ENCODE measurements at regions not wholly inside any gene's neighbourhood (a gene's known extent, or its start where the extent isn't known, plus 50 kb on each side); places are given as distances from the start of the nearest gene placed in this dataset.
"Not testable (repeated sequence)": the region's sequence is repeated elsewhere in the genome, so short reads cannot be mapped to it uniquely, and the experiment has no call there.

DNA sequence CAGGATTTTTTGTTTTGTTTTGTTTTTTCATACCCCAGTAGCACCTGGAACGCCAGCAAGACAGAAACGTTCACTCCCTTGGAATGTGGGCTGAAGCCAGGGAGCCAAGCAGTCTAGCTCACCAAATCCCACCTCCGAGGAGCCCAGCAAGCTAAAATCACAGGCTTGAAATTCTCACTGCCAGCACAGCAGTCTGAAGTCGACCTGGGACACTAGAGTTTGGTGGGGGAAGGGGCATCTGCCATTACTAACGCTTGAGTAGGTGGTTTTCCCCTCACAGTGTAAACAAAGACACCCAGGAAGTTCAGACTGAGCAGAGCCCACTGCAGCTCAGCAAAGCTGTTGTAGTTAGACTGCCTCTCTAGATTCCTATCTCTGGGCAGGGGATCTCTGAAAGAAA is 99.6 kb upstream of the FGF16 start:
- intact Hi-C loops (cut with DNase I) = no loop called here
- TF ChIP-seq EP300 (IDR thresholded peaks at IDR 0.05) (no peak), POLR2A (IDR thresholded peaks at IDR 0.05; ENCODE audit: low read depth) (no peak), CTCF (IDR thresholded peaks at IDR 0.05) (no peak), POLR2AphosphoS5 (IDR thresholded peaks at IDR 0.05) (no peak)
- no peak overlapping the region for H3K27ac ChIP-seq (replicated peaks in 1 of 4)
- H3K4me3 ChIP-seq = no peak overlapping the region
- H3K9me3 ChIP-seq = peaks cover 0 to 12% (median 0%) of the 10 kb centered on the region in 4 donors
- DNase-seq (ENCODE audit: extremely low spot score) = no peak
- H3K36me3 ChIP-seq = no peaks in the 10 kb centered on the region
- H3K4me1 ChIP-seq = no peaks in the 10 kb centered on the region
- no peaks in the 10 kb centered on the region for H3K27me3 ChIP-seq
- WGBS = 28% methylated on average over 5 of the region's 5 CpGs

- intact Hi-C loops (cut with DNase I) = no loop called here
- H3K4me1 ChIP-seq = no peaks in the 10 kb centered on the region
- WGBS = 64% methylated on average over 2 of the region's 2 CpGs
- H3K27me3 ChIP-seq = no peaks in the 10 kb centered on the region
- H3K9me3 ChIP-seq = peaks cover 0 to 13% (median 0%) of the 10 kb centered on the region in 4 donors
- no peak overlapping the region for H3K4me3 ChIP-seq
- no peak overlapping the region for H3K27ac ChIP-seq (replicated peaks in 1 of 4)
- TF ChIP-seq POLR2AphosphoS5 (IDR thresholded peaks at IDR 0.05) (no peak), CTCF (IDR thresholded peaks at IDR 0.05) (no peak), POLR2A (IDR thresholded peaks at IDR 0.05; ENCODE audit: low read depth) (no peak), EP300 (IDR thresholded peaks at IDR 0.05) (no peak)
- no peaks in the 10 kb centered on the region for H3K36me3 ChIP-seq
- DNase-seq (ENCODE audit: extremely low spot score) = no peak
These were observed 57.3 kb upstream of the FGF16 start for GRCh38 chrX:77389891-77390290.

DNA sequence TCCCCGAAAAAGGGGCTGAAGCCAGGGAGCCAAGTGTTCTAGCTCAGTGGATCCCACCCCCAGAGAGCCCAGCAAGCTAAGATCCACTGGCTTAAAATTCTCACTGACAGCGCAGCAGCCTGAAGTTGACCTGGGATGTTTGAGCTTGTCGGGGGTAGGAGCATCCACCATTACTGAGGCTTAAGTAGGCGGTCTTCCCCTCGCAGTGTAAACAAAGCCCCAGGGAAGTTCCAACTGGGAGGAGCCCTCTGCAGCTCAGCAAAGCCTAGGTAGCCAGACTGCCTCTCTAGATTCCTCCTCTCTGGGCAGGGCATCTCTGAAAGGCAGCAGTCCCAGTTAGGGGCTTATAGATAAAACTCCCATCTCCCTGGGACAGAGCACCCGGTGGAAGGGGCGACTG is 56.8 kb upstream of the FGF16 start:
- WGBS = 79% methylated on average over 7 of the region's 7 CpGs
- DNase-seq (ENCODE audit: extremely low spot score); intact Hi-C loops (cut with DNase I); H3K36me3 ChIP-seq; H3K27ac ChIP-seq (replicated peaks in 1 of 4); H3K27me3 ChIP-seq; H3K4me1 ChIP-seq; H3K4me3 ChIP-seq: not testable (repeated sequence)
- peaks cover 0 to 13% (median 0%) of the 10 kb centered on the region in 4 donors for H3K9me3 ChIP-seq

GRCh38 chrX:77396781-77397180 is 50.4 kb upstream of the FGF16 start:
- Histone ChIP-seq H3K4me3 (no peak overlapping the region), H3K36me3 (no peaks in the 10 kb centered on the region), H3K27me3 (no peaks in the 10 kb centered on the region), H3K9me3 (no peaks in the 10 kb centered on the region), H3K4me1 (no peaks in the 10 kb centered on the region), H3K27ac (replicated peaks in 1 of 4) (no peak overlapping the region)
- intact Hi-C loops (cut with DNase I) = no loop called here
- WGBS = 73% methylated on average over 2 of the region's 2 CpGs
- TF ChIP-seq POLR2AphosphoS5 (IDR thresholded peaks at IDR 0.05) (no peak), CTCF (IDR thresholded peaks at IDR 0.05) (no peak), EP300 (IDR thresholded peaks at IDR 0.05) (no peak)
- no peak for DNase-seq (ENCODE audit: extremely low spot score)

Small RNA genes lying in the stretch of these regions (small RNA-seq; reads per million reads assigned to genes)
- gene MIR325 (0 reads per million in 3 donors), gene RNA5SP509 (0 to 0.17 (median 0) reads per million in 3 donors)
